Panc1 (cell line): ENCODE measurements at regions not wholly inside any gene's neighbourhood (a gene's known extent, or its start where the extent isn't known, plus 50 kb on each side); places are given as distances from the start of the nearest gene placed in this dataset.

Source experiments
- CTCF ChIP-seq: fragments of 450-650 bp; IDR thresholded peaks from 2 replicates; pipeline ENCODE4 v1.5.1; 2017; ENCODE audit warnings: mild to moderate bottlenecking
- POLR2AphosphoS5 ChIP-seq: IDR thresholded peaks from 2 replicates; pipeline ENCODE4 v1.6.1; 2012; ENCODE audit warnings: mild to moderate bottlenecking, low read depth, low read length, moderate library complexity
- REST ChIP-seq, 2 experiments: IDR thresholded peaks; 2 replicates each; pipeline ENCODE4 v1.6.1; 2011 to 2012; ENCODE audit warnings: low read depth in 2 of 2, control low read depth in 1 of 2, low read length in 1 of 2, mild to moderate bottlenecking in 1 of 2, moderate library complexity in 1 of 2; ENCODE audit not compliant: insufficient read depth in 1 of 2
- SIN3A ChIP-seq: IDR thresholded peaks from 2 replicates; pipeline ENCODE4 v1.6.1; 2012; ENCODE audit warnings: low read depth, mild to moderate bottlenecking, low read length, moderate library complexity, borderline replicate concordance; ENCODE audit not compliant: insufficient read depth
- TCF7L2 ChIP-seq: IDR thresholded peaks from 2 replicates; pipeline ENCODE4 v1.6.1; 2011; ENCODE audit warnings: mild to moderate bottlenecking, low read depth, low read length, inconsistent platforms

GRCh38 chr5:167759057-167759821, 532.2 kb upstream of the WWC1 start:
- TF ChIP-seq CTCF, result no peak
- TF ChIP-seq POLR2AphosphoS5, result no peak
- TF ChIP-seq REST (IDR thresholded peaks at IDR 0.05; ENCODE audit: insufficient read depth in 1 of 2, low read depth in 2 of 2, low read length in 1 of 2), result no peak
- TF ChIP-seq TCF7L2, result no peak
- TF ChIP-seq SIN3A, result no peak
